ENCODE measurements at regions not wholly inside any gene's neighbourhood (a gene's known extent, or its start where the extent isn't known, plus 50 kb on each side); places are given as distances from the start of the nearest gene placed in this dataset.

GRCh38 chr4:180636696-180637404 lies 1606.4 kb upstream of the TENM3 start:
- H3K4me3 ChIP-seq (ENCODE audit: low read depth, low read length), result no peak overlapping the region
- TF ChIP-seq CTCF (IDR thresholded peaks at IDR 0.05; ENCODE audit: insufficient read depth, low read depth, low read length), result no peak
- no peak for DNase-seq (ENCODE audit: low read depth)

- no peak for TF ChIP-seq CTCF (IDR thresholded peaks at IDR 0.05; ENCODE audit: insufficient read depth, low read depth, low read length)
- no peak overlapping the region for H3K4me3 ChIP-seq (ENCODE audit: low read depth, low read length)
- no peak for DNase-seq (ENCODE audit: low read depth)
These were observed 1605.6 kb upstream of the TENM3 start for GRCh38 chr4:180637616-180638015.

- no peak for TF ChIP-seq CTCF (IDR thresholded peaks at IDR 0.05; ENCODE audit: insufficient read depth, low read depth, low read length)
- DNase-seq (ENCODE audit: low read depth), result no peak
- H3K4me3 ChIP-seq (ENCODE audit: low read depth, low read length), result no peak overlapping the region
These were observed 1603.0 kb upstream of the TENM3 start for GRCh38 chr4:180640193-180640592.

- no peak overlapping the region for H3K4me3 ChIP-seq (ENCODE audit: low read depth, low read length)
- DNase-seq (ENCODE audit: low read depth), result no peak
- TF ChIP-seq CTCF (IDR thresholded peaks at IDR 0.05; ENCODE audit: insufficient read depth, low read depth, low read length), result no peak
These were observed 1601.7 kb upstream of the TENM3 start for GRCh38 chr4:180641495-180641894.

- no peak for DNase-seq (ENCODE audit: low read depth)
- TF ChIP-seq CTCF (IDR thresholded peaks at IDR 0.05; ENCODE audit: insufficient read depth, low read depth, low read length), result no peak
- H3K4me3 ChIP-seq (ENCODE audit: low read depth, low read length), result no peak overlapping the region
These were observed 1600.5 kb upstream of the TENM3 start for GRCh38 chr4:180642732-180643131.

GRCh38 chr4:180650273-180650672 lies 1592.9 kb upstream of the TENM3 start:
- no peak for TF ChIP-seq CTCF (IDR thresholded peaks at IDR 0.05; ENCODE audit: insufficient read depth, low read depth, low read length)
- DNase-seq (ENCODE audit: low read depth), result no peak
- H3K4me3 ChIP-seq (ENCODE audit: low read depth, low read length), result no peak overlapping the region

- no peak overlapping the region for H3K4me3 ChIP-seq (ENCODE audit: low read depth, low read length)
- DNase-seq (ENCODE audit: low read depth), result no peak
- TF ChIP-seq CTCF (IDR thresholded peaks at IDR 0.05; ENCODE audit: insufficient read depth, low read depth, low read length), result no peak
These were observed 1590.7 kb upstream of the TENM3 start for GRCh38 chr4:180652533-180652932.
